Stimulated activated CD4-positive, alpha-beta T cell treated with anti-CD3 and anti-CD28 coated beads, TNF-alpha, amount 100 ng/mL, for 24 hours (primary cell): ENCODE measurements at regions not wholly inside any gene's neighbourhood (a gene's known extent, or its start where the extent isn't known, plus 50 kb on each side); places are given as distances from the start of the nearest gene placed in this dataset.

Experiments used
- DNase-seq, 3 experiments: peaks; one replicate each; pipeline ENCODE4 v3.0.0-alpha.2; 2020; ENCODE audit warnings: low read depth in 3 of 3

DNA sequence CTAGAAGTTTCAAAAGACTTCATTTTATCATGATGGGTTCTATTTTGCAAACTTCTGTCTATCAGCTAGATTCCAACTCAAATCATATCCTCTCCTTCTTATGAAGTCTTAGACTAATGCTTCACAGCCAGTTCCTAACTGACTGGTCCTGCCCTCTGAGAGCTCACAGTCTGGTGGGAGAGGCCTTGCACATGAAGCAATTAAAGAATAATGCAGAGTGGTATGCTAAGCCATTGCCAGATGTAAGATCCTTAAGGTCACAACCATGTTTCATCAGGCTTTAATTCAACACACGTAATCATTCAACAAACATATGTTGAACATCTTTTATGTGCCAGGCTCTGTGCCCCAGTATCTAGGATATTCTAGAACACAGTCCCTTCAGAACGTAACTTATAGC, 125.8 kb upstream of the TMPO start:
- DNase-seq = no peak

DNA sequence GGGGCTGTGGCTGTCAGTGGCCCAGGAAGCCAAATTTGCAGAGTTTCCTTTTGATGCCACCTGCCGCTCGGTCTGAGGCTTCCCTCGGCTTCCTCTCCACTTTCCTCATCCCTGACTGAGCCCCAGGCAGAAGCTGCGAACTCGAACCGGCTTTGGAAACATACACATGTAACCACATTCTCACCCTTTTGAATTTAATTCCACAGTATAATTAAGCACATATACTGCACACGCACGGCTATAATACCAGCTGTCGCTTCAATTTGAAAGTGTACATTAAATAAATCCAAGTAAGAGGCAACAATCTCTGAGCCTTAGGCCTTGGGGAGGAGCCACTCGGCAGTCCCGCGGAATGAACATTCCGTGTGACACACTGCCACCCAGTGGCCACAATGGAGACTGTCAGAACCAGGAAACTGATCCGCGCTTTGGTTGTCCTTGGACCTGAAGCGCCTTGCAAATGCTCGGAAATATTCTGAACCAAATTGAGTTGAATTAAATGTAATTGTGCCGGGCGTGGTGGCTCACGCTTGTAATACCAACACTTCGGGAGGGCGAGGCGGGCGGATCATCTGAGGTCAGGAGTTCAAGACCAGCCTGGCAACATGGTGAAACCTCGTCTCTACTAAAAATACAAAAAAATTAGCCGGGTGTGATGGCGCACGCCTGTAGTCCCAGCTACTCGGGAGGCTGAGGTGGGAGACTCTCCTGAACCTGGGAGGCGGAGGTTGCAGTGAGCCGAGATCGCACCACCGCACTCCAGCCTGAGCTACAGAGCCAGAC, 117.9 kb upstream of the TMPO start:
- peak; percentile 64 to 77 (median 71) for DNase-seq

DNA sequence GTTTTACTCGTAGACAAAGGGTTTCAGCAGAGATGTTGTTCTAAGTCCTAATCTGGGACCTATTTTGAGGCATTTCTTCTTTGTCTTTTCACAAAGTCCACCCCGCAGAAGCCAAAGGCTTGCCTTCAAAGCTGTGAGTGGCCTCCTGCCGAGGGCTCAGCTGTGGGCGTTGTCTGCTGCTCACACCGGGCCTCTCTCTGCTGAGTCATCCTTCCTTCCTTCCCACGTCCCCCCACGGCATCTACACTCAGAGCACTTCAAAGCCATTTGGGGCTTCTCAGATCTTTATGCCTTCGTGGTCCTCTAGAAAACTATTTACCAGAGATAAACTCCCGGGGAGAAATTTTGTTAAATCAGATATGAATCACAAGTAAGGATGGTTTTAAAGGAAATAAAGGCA, 115.9 kb upstream of the TMPO start:
- DNase-seq = peak; percentile 31 to 63 (median 44)

DNA sequence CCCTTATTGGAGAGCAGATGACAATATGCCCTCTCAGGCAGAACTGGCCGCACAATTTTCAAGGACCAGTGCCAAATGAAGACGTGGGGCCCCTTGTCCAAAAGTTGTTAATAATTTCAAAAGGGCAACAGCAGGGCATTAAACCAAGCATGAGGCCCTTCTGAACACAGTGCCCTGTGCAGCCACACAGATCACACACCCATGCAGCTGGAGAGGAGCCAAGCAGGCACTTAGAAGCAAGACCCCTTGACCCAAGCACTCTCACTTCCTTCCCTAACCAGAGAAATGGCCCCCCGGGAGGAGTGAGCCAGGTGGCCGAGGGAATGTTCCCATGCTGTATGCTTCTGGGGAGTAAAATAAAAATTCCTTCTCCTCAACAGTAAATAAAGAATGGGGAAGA, 114.0 kb upstream of the TMPO start:
- DNase-seq = no peak

DNA sequence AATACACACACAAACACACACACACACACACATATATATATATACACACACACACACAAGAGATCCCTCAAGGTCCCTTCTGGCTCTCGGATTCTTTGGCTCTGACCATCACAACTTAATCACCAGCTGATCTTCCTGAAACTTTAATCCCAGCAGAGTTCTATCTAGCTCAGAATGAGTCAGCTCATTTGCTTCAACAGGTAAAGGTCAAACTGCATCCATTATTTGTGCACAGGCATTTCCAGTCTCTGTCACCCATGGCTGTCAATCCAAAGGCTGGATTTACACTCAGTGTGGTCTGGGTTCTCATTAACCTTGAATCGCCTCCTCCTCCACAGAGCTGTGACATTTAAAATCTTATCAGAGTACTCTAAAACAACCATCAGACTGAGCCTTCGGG, 113.3 kb upstream of the TMPO start:
- DNase-seq = no peak

GRCh38 chr12:98402671-98403070, 112.7 kb upstream of the TMPO start:
- DNase-seq = no peak

- no peak for DNase-seq
Observed at GRCh38 chr12:98403385-98403784, 112.0 kb upstream of the TMPO start.

DNA sequence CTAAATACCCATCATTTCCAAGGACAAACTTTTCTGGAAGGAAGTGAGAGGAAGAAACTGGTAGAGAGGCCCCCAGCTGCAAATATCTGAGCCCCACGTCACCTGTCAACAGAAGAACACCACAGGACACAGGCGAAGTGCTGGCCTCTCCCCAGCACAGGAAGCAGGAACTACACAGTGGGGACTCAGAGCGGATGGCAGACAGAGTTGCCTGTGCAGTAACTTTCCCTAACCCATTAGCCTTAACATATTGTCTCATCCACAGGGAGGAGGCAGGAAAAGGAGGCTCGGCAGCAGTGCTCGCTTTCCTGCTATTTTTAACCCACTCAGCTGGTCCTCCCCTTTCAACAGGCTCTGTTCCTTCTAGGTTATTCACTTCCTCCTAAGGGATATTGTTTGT, 111.5 kb upstream of the TMPO start:
- DNase-seq = no peak

DNA sequence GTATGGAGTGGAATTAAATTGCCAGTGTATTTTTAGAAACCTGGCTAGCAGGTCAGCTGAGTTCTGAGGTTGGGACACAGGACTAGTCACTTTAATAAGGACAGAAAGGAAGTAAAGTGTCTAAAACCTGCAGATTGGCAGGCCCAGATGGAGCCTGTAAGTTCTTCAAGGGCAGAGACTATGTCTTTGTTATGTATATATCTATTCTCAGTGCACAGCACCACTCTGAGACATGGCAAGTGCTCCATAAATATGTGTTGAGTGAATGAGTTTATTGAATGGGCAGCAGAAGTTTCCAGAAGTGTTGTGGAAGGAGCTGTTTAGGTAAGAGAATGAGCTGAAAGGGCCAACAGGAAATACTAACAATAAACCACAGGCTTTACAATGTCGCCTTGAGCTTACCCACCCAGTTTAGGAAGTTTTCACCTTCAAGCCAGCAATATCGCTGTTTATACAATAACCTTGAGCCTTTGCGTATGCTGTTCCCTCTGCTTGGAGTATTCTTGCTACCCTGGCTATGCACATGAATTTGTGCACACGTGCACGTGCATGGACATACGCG, 109.5 kb upstream of the TMPO start:
- no peak for DNase-seq

DNA sequence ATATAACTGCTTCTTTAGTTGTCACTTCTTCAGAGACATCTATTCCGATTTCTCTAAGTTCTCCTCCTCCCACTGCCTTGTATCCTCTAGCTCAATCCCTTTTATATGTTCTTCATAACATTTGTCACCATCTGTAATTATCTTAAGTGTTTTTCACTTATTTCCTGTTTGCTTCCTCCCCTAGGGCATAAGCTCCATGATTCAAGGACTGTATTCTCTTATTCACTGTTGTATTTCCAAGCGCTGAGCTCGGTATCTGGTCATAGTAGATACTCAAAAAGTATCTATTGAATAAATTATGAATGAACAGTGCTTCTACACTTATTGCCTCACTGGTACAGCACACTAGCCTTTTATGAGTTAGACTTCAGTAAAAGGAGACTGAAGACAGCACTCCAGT, 109.0 kb upstream of the TMPO start:
- no peak for DNase-seq

GRCh38 chr12:98408681-98409080, 106.7 kb upstream of the TMPO start:
- no peak for DNase-seq

GRCh38 chr12:98409548-98409947, 105.8 kb upstream of the TMPO start:
- no peak for DNase-seq

DNA sequence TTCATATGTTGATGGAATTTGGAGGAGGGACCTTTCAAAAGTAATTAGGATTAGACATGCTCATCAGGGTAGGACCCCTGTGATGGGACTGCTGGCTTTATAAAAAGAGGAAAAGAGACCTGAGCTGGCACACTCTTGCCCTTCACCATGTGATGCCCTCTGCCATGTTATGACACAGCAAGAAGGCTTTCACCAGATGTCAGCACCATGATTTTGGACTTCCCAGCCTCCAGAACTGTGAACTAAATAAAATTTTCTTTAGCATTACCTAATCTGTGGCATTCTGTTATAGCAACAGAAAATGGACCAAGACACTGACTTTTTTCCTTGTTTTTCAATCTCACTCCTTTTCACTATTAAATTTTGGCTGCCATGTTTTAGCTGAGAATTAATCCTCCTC, 105.0 kb upstream of the TMPO start:
- no peak for DNase-seq

- DNase-seq = no peak
Observed at GRCh38 chr12:98416845-98417244, 98.5 kb upstream of the TMPO start.

GRCh38 chr12:98417266-98417665, 98.1 kb upstream of the TMPO start:
- no peak for DNase-seq

- no peak for DNase-seq
Observed at GRCh38 chr12:98418357-98419075, 96.9 kb upstream of the TMPO start.

DNA sequence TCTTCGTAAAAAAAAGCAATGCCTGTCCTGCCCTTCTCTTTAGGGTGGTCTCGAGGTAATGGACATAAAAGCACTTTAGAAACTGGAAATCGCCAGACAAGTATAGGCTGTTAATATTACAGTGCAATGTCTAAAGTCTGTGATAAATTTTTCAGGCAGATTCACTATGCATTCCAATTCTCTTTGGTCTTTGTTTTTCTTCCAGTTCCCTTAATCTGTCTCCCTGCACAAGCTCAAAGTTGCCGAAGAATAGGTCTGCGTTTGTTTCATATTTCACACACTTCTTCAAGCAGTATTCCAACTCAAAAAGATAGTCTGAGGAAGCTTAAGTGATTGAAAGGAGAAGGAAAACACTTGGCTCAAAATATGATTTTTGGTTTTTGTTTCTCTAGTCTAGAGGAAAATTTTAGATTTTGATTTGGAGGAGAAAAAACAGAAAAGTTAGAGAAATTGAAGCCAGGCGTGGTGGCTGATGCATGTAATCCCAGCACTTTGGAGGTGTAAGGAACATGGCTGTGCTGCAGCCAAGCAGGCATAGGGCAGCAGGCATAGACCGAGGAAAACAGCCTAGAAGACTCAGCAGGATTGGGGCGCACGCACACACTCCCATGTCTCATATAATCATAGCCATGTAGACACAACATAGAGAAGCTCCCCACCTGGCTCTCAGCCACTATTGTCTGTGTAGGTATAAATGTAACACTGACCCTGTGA, 96.2 kb upstream of the TMPO start:
- DNase-seq = no peak

- no peak for DNase-seq
Observed at GRCh38 chr12:98419795-98420404, 95.5 kb upstream of the TMPO start.

DNA sequence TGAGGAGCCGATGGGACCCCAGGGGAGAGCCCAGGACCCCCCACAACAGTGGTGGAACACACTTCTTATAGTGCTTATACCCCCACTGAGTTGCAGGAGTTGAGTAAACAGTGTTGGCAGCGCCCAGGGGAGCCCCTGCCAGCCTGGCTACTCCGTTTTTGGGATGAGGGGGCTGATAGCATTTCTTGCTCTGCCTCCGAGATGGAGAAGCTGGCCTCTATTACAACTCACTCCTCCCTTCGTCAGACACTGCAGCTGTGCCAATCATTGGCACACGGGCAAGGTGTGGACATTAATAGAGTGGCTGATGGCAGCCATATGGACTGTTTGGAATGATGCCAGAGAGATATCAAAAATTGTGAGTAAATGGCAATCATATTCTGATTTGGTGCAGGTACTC, 94.9 kb upstream of the TMPO start:
- no peak for DNase-seq

GRCh38 chr12:98421316-98421715, 94.1 kb upstream of the TMPO start:
- DNase-seq = no peak

- no peak for DNase-seq
Observed at GRCh38 chr12:98422359-98422758, 93.0 kb upstream of the TMPO start.

DNA sequence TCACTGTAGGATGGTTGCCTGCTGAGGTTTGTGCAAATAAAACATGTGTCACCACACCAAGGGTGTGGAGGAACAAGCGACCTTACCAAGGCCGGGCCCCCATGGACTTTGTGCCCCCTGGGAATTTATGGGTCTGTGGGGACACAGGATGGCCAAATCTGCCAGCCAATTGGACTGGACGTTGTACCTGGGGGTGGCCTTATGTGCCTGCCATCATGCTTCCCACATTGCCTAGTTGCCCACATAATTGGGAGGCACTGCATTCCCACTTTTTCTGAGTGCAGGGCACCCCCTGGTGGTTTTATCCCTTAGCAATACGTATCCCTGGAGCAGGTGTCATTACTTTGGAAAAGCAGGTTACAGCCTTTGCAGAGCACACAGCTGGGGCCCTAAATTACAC, 92.6 kb upstream of the TMPO start:
- no peak for DNase-seq
